ENCODE measurements at regions not wholly inside any gene's neighbourhood (a gene's known extent, or its start where the extent isn't known, plus 50 kb on each side); places are given as distances from the start of the nearest gene placed in this dataset.

DNA sequence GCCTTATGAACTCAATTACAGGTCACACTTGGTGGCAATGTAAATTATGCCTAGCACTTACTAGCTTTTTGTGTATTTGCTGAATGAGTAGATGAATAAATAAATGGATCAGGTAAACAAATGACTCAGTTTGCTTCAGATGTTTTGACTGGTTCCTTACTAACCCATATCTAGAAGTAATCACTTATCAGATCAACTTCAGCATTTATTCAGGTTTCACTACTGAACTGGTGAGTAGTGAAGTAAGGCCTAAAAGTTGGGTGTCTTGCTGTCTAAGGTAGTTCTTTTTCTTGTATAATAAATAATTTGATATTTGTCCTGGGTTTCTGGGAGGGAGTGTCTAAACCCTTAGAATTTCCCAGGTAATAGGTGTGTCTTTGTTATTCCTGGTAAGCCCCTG, 205.0 kb downstream of the UXS1 start:
- H3K9me3 ChIP-seq = no peaks in the 10 kb centered on the region
- no peak for DNase-seq
- H3K27ac ChIP-seq = no peak overlapping the region
- TF ChIP-seq POLR2A (IDR thresholded peaks at IDR 0.05) (no peak), CTCF (IDR thresholded peaks at IDR 0.05) (no peak), EP300 (IDR thresholded peaks at IDR 0.05) (no peak)
- no peaks in the 10 kb centered on the region for H3K27me3 ChIP-seq
- no peaks in the 10 kb centered on the region for H3K36me3 ChIP-seq
- intact Hi-C loops (cut with DNase I) = no loop called here
- no peak overlapping the region for H3K4me3 ChIP-seq
- no peaks in the 10 kb centered on the region for H3K4me1 ChIP-seq (ENCODE audit: insufficient read depth)

GRCh38 chr2:105977807-105978206, 216.3 kb downstream of the UXS1 start:
- Histone ChIP-seq H3K27me3 (no peaks in the 10 kb centered on the region), H3K27ac (no peak overlapping the region), H3K9me3 (no peaks in the 10 kb centered on the region), H3K4me3 (no peak overlapping the region), H3K4me1 (ENCODE audit: insufficient read depth) (no peaks in the 10 kb centered on the region), H3K36me3 (no peaks in the 10 kb centered on the region)
- intact Hi-C loops (cut with DNase I) = no loop called here
- WGBS, 3 donors = 91 to 100% (median 93%) methylated on average over 1 of the region's 1 CpG
- no peak for DNase-seq
- TF ChIP-seq POLR2A (IDR thresholded peaks at IDR 0.05) = no peak
- no peak for TF ChIP-seq EP300 (IDR thresholded peaks at IDR 0.05)
- no peak for TF ChIP-seq CTCF (IDR thresholded peaks at IDR 0.05)

- Histone ChIP-seq H3K36me3 (no peaks in the 10 kb centered on the region), H3K4me1 (ENCODE audit: insufficient read depth) (no peaks in the 10 kb centered on the region), H3K27me3 (no peaks in the 10 kb centered on the region), H3K9me3 (no peaks in the 10 kb centered on the region), H3K4me3 (no peak overlapping the region), H3K27ac (no peak overlapping the region)
- TF ChIP-seq EP300 (IDR thresholded peaks at IDR 0.05) = no peak
- no peak for TF ChIP-seq POLR2A (IDR thresholded peaks at IDR 0.05)
- no peak for TF ChIP-seq CTCF (IDR thresholded peaks at IDR 0.05)
- intact Hi-C loops (cut with DNase I) = no loop called here
- 79 to 87% (median 85%) methylated on average over 5 of the region's 5 CpGs for WGBS, 3 donors
- no peak for DNase-seq
These were observed 216.9 kb downstream of the UXS1 start for GRCh38 chr2:105977212-105977611.

DNA sequence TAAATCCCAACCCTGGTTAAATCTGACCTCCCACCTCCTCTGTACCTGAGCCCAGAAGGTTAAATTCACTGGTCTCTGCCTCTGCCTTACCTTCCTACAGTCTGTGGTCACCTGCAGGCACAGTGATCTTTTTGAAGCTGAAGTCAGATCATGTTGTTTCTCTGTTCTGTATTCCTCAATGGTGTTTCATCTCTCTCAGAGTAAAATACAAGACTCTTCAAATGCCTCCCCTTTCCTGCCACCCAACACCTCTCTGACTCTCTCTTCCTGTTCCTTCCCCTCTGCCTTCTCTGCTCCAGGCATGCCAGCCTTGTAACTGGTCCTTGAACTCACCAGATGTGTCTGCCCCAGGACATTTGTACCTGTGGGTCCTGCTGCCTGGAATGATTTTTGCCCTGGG, 219.3 kb downstream of the UXS1 start:
- Histone ChIP-seq H3K4me1 (ENCODE audit: insufficient read depth) (no peaks in the 10 kb centered on the region), H3K9me3 (no peaks in the 10 kb centered on the region), H3K36me3 (no peaks in the 10 kb centered on the region), H3K27ac (no peak overlapping the region), H3K27me3 (no peaks in the 10 kb centered on the region), H3K4me3 (no peak overlapping the region)
- DNase-seq = no peak
- intact Hi-C loops (cut with DNase I) = no loop called here
- TF ChIP-seq EP300 (IDR thresholded peaks at IDR 0.05) (no peak), POLR2A (IDR thresholded peaks at IDR 0.05) (no peak), CTCF (IDR thresholded peaks at IDR 0.05) (no peak)

- no peaks in the 10 kb centered on the region for H3K4me1 ChIP-seq (ENCODE audit: insufficient read depth)
- H3K27me3 ChIP-seq = no peaks in the 10 kb centered on the region
- 82 to 87% (median 83%) methylated on average over 6 of the region's 6 CpGs for WGBS, 3 donors
- DNase-seq = no peak
- no peak overlapping the region for H3K27ac ChIP-seq
- intact Hi-C loops (cut with DNase I) = no loop called here
- H3K4me3 ChIP-seq = no peak overlapping the region
- TF ChIP-seq EP300 (IDR thresholded peaks at IDR 0.05) (no peak), POLR2A (IDR thresholded peaks at IDR 0.05) (no peak), CTCF (IDR thresholded peaks at IDR 0.05) (no peak)
- no peaks in the 10 kb centered on the region for H3K9me3 ChIP-seq
- no peaks in the 10 kb centered on the region for H3K36me3 ChIP-seq
These were observed 221.2 kb downstream of the UXS1 start for GRCh38 chr2:105972927-105973326.
